Naive thymus-derived CD4-positive, alpha-beta T cell (primary cell): ENCODE measurements at regions not wholly inside any gene's neighbourhood (a gene's known extent, or its start where the extent isn't known, plus 50 kb on each side); places are given as distances from the start of the nearest gene placed in this dataset.
"Not testable (repeated sequence)": the region's sequence is repeated elsewhere in the genome, so short reads cannot be mapped to it uniquely, and the experiment has no call there.

ENCODE experiments used
- ATAC-seq: fragments of 150-1000 bp; cut with Tn5 transposase; 2 replicates; pipeline ENCODE4 v1.10.0; 2021; ENCODE audit warnings: mild to moderate bottlenecking, moderate library complexity
- CTCF ChIA-PET: fragments of 350-600 bp; sonication (Branson Sonifier 250); formaldehyde crosslinking; loops from one replicate; lab custom pipeline; 2021; ENCODE audit warnings: antibody characterized with exemption; lab: Charles Lee
- POLR2A ChIA-PET: fragments of 350-600 bp; sonication (Branson Sonifier 250); formaldehyde crosslinking; loops from one replicate; lab custom pipeline; 2021; ENCODE audit warnings: antibody characterized with exemption, inconsistent platforms; lab: Charles Lee
- DNase-seq, 9 donors: peaks; one replicate each; pipeline versions ENCODE4 v3.0.0 to v3.0.0-alpha.2; 2020 to 2022; ENCODE audit warnings: mixed read lengths in 1 of 9
- H3K27ac ChIP-seq: one replicate; pipeline ENCODE4 v1.7.0; 2013; ENCODE audit warnings: mild to moderate bottlenecking, low read depth, low read length, moderate library complexity
- H3K27me3 ChIP-seq, 2 donors: one replicate each; pipeline ENCODE4 v1.7.0; 2013; ENCODE audit warnings: low read length in 2 of 2, mild to moderate bottlenecking in 2 of 2, moderate library complexity in 2 of 2; ENCODE audit not compliant: control insufficient read depth in 2 of 2, insufficient read depth in 2 of 2
- H3K36me3 ChIP-seq, 3 experiments: 1 replicate in 2 of 3; 2 replicates in 1 of 3; pipeline ENCODE4 v1.7.0; 2013; ENCODE audit warnings: low read length in 3 of 3, mild to moderate bottlenecking in 3 of 3, moderate library complexity in 1 of 3; ENCODE audit not compliant: insufficient read depth in 3 of 3, control insufficient read depth in 2 of 3
- H3K4me1 ChIP-seq, 2 donors: one replicate each; pipeline ENCODE4 v1.7.0; 2013; ENCODE audit warnings: low read length in 2 of 2, mild to moderate bottlenecking in 2 of 2, moderate library complexity in 1 of 2; ENCODE audit not compliant: control insufficient read depth in 2 of 2, insufficient read depth in 2 of 2
- H3K4me3 ChIP-seq: 2 replicates; pipeline ENCODE4 v1.7.0; 2013; ENCODE audit warnings: mild to moderate bottlenecking, low read length
- H3K9me3 ChIP-seq, 3 experiments: 1 replicate in 2 of 3; 2 replicates in 1 of 3; pipeline ENCODE4 v1.7.0; 2013; ENCODE audit warnings: low read length in 3 of 3; ENCODE audit not compliant: control insufficient read depth in 2 of 3
- H3K27ac Mint-ChIP-seq, 9 donors: one replicate each; pipeline ENCODE4 v1.8.0; 2020 to 2022; ENCODE audit warnings: mixed read lengths in 9 of 9, mild to moderate bottlenecking in 8 of 9, moderate library complexity in 5 of 9, inconsistent platforms in 2 of 9
- H3K27me3 Mint-ChIP-seq, 5 donors: one replicate each; pipeline ENCODE4 v1.8.0; 2021 to 2022; ENCODE audit warnings: mixed read lengths in 5 of 5, mild to moderate bottlenecking in 1 of 5
- H3K36me3 Mint-ChIP-seq, 5 donors: one replicate each; pipeline ENCODE4 v1.8.0; 2020 to 2022; ENCODE audit warnings: mixed read lengths in 5 of 5, mild to moderate bottlenecking in 3 of 5, inconsistent platforms in 1 of 5
- H3K4me1 Mint-ChIP-seq, 7 donors: one replicate each; pipeline ENCODE4 v1.8.0; 2020 to 2022; ENCODE audit warnings: mixed read lengths in 7 of 7, mild to moderate bottlenecking in 3 of 7, inconsistent platforms in 1 of 7
- H3K4me3 Mint-ChIP-seq, 10 donors: one replicate each; pipeline ENCODE4 v1.8.0; 2020 to 2022; ENCODE audit warnings: mild to moderate bottlenecking in 10 of 10, mixed read lengths in 10 of 10, moderate library complexity in 6 of 10, inconsistent platforms in 2 of 10
- H3K9me3 Mint-ChIP-seq, 11 donors: one replicate each; pipeline ENCODE4 v1.8.0; 2020 to 2022; ENCODE audit warnings: mixed read lengths in 11 of 11, mild to moderate bottlenecking in 4 of 11, inconsistent platforms in 1 of 11, moderate library complexity in 1 of 11
- intact Hi-C, 2 donors: fragments of 100-400 bp; cut with micrococcal nuclease; formaldehyde crosslinking; loops; one replicate each; pipeline ENCODE4 v1.15.1; 2023

DNA sequence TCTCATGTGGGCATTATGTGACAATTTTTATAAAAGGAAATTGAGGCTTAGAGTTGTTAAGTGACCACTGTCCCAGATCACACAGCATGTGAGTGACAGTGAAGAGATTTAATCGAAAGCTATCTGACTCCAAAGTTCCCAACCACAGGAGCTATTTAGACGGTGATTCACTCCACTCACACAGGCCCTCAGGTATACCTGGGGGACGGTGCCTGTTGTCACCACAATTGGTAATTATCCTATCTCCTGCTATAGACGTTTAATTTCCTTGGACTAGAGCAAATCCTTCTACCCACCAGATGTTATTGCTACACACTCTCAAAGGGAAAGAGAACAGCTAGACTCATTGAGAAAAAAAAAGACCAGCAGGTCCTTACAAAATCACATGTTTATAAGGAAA is 145.5 kb downstream of the KLF6 start:
- CTCF ChIA-PET: no interaction called here

DNA sequence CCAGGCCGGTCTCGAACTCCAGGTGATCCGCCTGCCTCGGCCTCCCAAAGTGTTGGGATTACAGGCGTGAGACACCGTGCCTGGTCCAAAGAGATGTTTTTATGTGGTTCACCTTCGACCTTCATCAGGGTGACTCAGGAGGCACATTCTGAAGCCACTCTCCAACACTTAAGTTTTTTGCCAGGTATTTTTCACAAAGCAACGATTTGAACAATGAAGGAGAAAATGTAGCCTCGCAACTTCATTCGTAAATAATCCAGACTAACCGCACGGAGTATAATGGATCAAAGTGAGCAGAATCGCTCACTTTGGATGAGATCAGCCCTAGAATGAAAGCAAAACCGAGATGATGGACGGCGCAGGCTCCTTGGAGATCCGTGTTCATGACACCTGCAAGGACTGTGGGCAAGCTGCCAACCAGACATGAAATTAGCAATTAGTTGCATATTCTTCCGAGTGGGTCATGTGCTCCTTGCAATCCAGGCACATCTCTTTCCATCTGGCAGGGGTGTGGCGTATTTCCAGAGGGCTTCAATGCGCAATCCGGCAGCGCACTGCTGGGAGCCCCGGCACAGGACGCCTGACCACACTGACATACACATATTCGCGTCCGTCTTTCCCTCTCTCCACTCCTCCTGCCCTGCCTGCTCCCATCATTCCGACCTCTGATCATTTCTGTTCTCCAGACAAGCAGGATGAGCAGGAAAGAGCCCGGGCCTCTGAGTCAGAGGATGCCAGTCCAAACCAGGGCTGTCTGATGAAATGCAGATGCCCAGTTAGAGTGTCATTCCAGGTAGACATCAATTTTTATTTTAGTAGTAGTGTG is 148.4 kb downstream of the KLF6 start:
- H3K4me3 ChIP-seq: no peak overlapping the region
- CTCF ChIA-PET: no interaction called here
- no peaks in the 10 kb centered on the region for H3K36me3 ChIP-seq
- DNase-seq (no peak), ATAC-seq (no peak)
- H3K4me1 ChIP-seq: no peaks in the 10 kb centered on the region
- H3K9me3 Mint-ChIP-seq: peaks cover 0 to 5% (median 0%) of the 10 kb centered on the region in 11 donors
- H3K4me3 Mint-ChIP-seq: no peak overlapping the region
- POLR2A ChIA-PET: no interaction called here
- peaks cover 0 to 32% (median 0%) of the 10 kb centered on the region in 5 donors for H3K27me3 Mint-ChIP-seq
- no peaks in the 10 kb centered on the region for H3K27me3 ChIP-seq
- peaks cover 0 to 4% (median 0%) of the 10 kb centered on the region in 7 donors for H3K4me1 Mint-ChIP-seq
- intact Hi-C loops: no loop called here
- no peaks in the 10 kb centered on the region for H3K9me3 ChIP-seq
- peak overlapping the region in 1 of 9 donors; percentile 8 for H3K27ac Mint-ChIP-seq
- no peak overlapping the region for H3K27ac ChIP-seq
- H3K36me3 Mint-ChIP-seq: no peaks in the 10 kb centered on the region

More for the DNA sequence above, 145.5 kb downstream of the KLF6 start:
- Mint-ChIP-seq H3K9me3 (peaks cover 0 to 11% (median 0%) of the 10 kb centered on the region in 11 donors), H3K4me1 (peaks cover 0 to 4% (median 0%) of the 10 kb centered on the region in 7 donors), H3K27ac (no peak overlapping the region), H3K36me3 (no peaks in the 10 kb centered on the region), H3K27me3 (peaks cover 0 to 26% (median 0%) of the 10 kb centered on the region in 5 donors), H3K4me3 (no peak overlapping the region)
- Histone ChIP-seq H3K4me1 (no peaks in the 10 kb centered on the region), H3K4me3 (no peak overlapping the region), H3K36me3 (no peaks in the 10 kb centered on the region), H3K27me3 (no peaks in the 10 kb centered on the region), H3K9me3 (no peaks in the 10 kb centered on the region), H3K27ac (no peak overlapping the region)
- intact Hi-C loops: no loop called here
- no peak for ATAC-seq
- DNase-seq: no peak
- POLR2A ChIA-PET: no interaction called here

DNA sequence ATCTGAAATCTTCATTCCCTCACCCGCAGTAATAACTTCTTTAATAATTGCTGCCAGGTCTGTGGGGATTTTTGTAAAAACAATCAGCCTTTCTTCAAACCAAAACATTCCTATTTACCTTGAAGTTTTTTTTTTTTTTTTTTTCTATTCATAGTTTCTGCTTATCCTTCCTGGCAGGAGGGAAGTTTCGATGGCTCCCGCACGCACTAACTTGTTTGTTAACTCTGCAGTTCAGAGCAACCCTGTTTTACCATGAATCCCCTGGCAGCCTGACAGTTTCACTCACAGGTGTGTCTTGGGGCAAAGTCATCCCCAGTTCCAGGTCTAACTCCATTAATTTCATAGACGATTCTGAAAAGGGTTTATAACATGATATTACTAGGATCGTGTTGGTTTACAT is 149.3 kb downstream of the KLF6 start:
- peaks cover 0 to 5% (median 0%) of the 10 kb centered on the region in 11 donors for H3K9me3 Mint-ChIP-seq
- Histone ChIP-seq H3K36me3 (no peaks in the 10 kb centered on the region), H3K27me3 (no peaks in the 10 kb centered on the region), H3K4me1 (no peaks in the 10 kb centered on the region), H3K9me3 (no peaks in the 10 kb centered on the region), H3K27ac (no peak overlapping the region), H3K4me3 (no peak overlapping the region)
- ChIA-PET POLR2A (no interaction called here), CTCF (no interaction called here)
- H3K36me3 Mint-ChIP-seq: no peaks in the 10 kb centered on the region
- peak overlapping the region in 1 of 9 donors; percentile 48 for H3K27ac Mint-ChIP-seq
- H3K27me3 Mint-ChIP-seq: peaks cover 0 to 35% (median 0%) of the 10 kb centered on the region in 5 donors
- ATAC-seq (no peak), DNase-seq (no peak)
- peaks cover 0 to 2% (median 0%) of the 10 kb centered on the region in 7 donors for H3K4me1 Mint-ChIP-seq
- intact Hi-C loops: no loop called here
- no peak overlapping the region for H3K4me3 Mint-ChIP-seq

DNA sequence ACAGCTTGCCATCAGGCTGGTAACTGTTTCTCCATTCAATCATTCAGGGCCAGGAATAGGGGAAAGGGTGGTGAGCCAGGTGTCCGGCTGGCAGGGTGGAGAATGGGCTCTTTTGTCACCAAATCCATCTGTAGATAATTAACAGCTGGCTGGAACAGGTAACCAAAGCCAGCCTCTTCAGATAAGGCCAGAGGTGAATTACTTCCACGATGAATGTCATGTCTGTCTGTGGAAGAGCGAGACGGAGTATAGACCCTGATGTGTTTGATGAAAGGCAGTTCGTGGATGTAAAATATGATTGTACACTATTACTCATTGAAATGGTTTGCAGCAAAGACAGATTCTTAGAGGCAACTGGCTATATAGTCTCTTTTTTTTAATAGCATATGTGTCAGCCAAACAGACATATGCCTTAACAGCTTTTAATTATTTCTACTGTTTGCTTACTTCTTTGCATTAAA is 149.8 kb downstream of the KLF6 start:
- Mint-ChIP-seq H3K27ac (no peak overlapping the region), H3K4me3 (no peak overlapping the region), H3K36me3 (no peaks in the 10 kb centered on the region), H3K9me3 (peaks cover 0 to 5% (median 0%) of the 10 kb centered on the region in 11 donors), H3K27me3 (peaks cover 0 to 36% (median 0%) of the 10 kb centered on the region in 5 donors), H3K4me1 (peaks cover 0 to 3% (median 0%) of the 10 kb centered on the region in 7 donors)
- Histone ChIP-seq H3K9me3 (no peaks in the 10 kb centered on the region), H3K4me1 (no peaks in the 10 kb centered on the region), H3K27me3 (no peaks in the 10 kb centered on the region), H3K36me3 (no peaks in the 10 kb centered on the region), H3K27ac (no peak overlapping the region), H3K4me3 (no peak overlapping the region)
- POLR2A ChIA-PET: no interaction called here
- ATAC-seq: no peak
- intact Hi-C loops: no loop called here
- CTCF ChIA-PET: no interaction called here
- DNase-seq: no peak

DNA sequence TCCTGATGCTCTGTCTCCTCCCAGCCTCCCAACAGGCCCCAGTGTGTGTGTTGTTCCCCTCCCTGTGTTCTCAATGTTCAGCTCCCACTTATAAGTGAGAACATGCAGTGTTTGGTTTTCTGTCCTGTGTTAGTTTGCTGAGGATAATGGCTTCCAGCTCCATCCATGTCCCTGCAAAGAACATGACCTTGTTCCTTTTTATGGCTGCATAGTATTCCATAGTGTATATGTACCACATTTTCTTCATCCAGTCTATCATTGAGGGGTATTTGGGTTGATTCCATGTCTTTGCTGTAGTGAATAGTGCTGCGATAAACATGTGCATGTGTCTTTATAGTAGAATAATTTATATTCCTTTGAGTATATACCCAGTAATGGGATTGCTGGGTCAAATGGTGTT is 150.4 kb downstream of the KLF6 start:
- H3K27ac ChIP-seq, DNase-seq, H3K36me3 Mint-ChIP-seq, ATAC-seq, H3K9me3 Mint-ChIP-seq, intact Hi-C loops, H3K4me1 ChIP-seq, H3K27ac Mint-ChIP-seq, H3K4me3 ChIP-seq, H3K9me3 ChIP-seq, H3K27me3 ChIP-seq, H3K4me3 Mint-ChIP-seq, H3K36me3 ChIP-seq, H3K4me1 Mint-ChIP-seq, CTCF ChIA-PET: not testable (repeated sequence)
- POLR2A ChIA-PET: interaction anchor here (0.7 kb wide), 1 partner anchor 470 kb away, joined by 4 read pairs; no protein-coding TSS in a partner anchor
- H3K27me3 Mint-ChIP-seq: peaks cover 0 to 36% (median 0%) of the 10 kb centered on the region in 5 donors

DNA sequence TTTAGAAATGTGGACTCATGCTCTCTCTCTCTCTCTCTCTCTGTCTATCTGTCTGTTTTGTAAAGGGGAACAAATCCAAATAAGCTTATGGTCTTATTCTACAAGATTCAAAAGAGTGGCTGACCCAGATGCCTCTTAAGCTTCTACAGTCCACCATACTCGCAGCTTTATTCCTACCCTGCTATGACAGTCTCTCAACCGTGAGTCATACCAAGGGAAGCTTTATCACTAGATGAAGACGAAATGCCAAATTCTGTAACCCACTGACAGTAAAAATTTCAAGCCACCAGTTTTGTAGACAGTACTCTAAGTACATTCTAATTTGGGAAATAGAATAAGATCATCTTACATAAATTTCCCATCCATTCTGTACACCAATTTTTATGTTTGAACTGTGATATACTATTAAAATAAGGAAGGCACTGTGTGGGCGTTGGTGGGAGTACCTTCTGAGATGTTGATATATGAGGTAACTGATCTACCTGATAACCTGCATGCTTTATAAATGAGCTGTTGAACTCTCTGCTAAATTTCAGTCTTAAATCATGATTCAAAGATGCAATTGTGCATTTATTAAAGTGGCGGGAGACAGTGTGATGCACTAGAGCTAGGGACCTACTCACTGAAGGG is 153.2 kb downstream of the KLF6 start:
- peaks cover 0 to 2% (median 0%) of the 10 kb centered on the region in 5 donors for H3K36me3 Mint-ChIP-seq
- Histone ChIP-seq H3K9me3 (no peaks in the 10 kb centered on the region), H3K4me3 (no peak overlapping the region), H3K27me3 (no peaks in the 10 kb centered on the region), H3K27ac (no peak overlapping the region), H3K4me1 (no peaks in the 10 kb centered on the region), H3K36me3 (no peaks in the 10 kb centered on the region)
- no peak for ATAC-seq
- H3K4me1 Mint-ChIP-seq: peaks cover 0 to 1% (median 0%) of the 10 kb centered on the region in 7 donors
- no peak overlapping the region for H3K27ac Mint-ChIP-seq
- peaks cover 0 to 7% (median 0%) of the 10 kb centered on the region in 11 donors for H3K9me3 Mint-ChIP-seq
- H3K27me3 Mint-ChIP-seq: peaks cover 0 to 32% (median 0%) of the 10 kb centered on the region in 5 donors
- intact Hi-C loops: no loop called here
- no peak for DNase-seq
- H3K4me3 Mint-ChIP-seq: no peak overlapping the region
- ChIA-PET POLR2A (interaction anchor here (1.0 kb wide), 1 partner anchor 137 kb away, joined by 4 read pairs; no protein-coding TSS in a partner anchor), CTCF (no interaction called here)
